RWPE1 (cell line): ENCODE measurements at regions not wholly inside any gene's neighbourhood (a gene's known extent, or its start where the extent isn't known, plus 50 kb on each side); places are given as distances from the start of the nearest gene placed in this dataset.

ENCODE experiments used
- CTCF ChIA-PET: fragments of 350-600 bp; sonication (Branson Sonifier 250); formaldehyde crosslinking; extraction: SDS; loops from one replicate; lab custom pipeline; 2021; lab: Yijun Ruan, JAX
- POLR2A ChIA-PET: fragments of 400-600 bp; formaldehyde crosslinking; extraction: SDS; loops from one replicate; lab custom pipeline; 2020; ENCODE audit warnings: antibody characterized with exemption; ENCODE audit not compliant: low non-redundant PET; lab: Yijun Ruan, JAX
- DNase-seq: peaks from one replicate; pipeline ENCODE4 v3.0.0; 2012; ENCODE audit warnings: low spot score
- H3K27ac ChIP-seq: fragments of 450-650 bp; 2 replicates; pipeline ENCODE4 v1.5.1; 2017
- CTCF ChIP-seq: fragments of 450-650 bp; conservative IDR thresholded peaks from 2 replicates; pipeline ENCODE4 v1.5.1; 2017; ENCODE audit warnings: low read depth, mild to moderate bottlenecking

DNA sequence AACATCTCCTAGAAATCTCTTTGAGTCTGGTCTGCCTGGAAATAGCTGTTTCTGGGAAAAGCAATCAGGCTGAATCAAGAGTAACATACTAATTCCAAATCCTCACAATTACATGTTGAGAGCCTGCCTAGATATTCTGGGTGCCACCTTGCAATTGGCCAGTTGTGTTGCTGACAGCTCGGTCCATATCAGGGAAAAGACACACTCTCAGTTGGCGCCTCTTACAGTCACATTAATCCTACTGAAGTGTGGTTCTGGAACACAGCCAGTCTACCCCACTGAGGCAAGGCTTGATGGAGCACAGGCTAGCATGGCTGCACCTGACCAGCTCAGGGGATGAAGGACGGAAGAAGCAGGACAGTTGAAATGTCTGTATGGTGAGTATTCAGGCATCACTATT, 121.4 kb upstream of the TAB2 start:
- no peak overlapping the region for H3K27ac ChIP-seq
- ChIA-PET POLR2A (no interaction called here), CTCF (no interaction called here)
- no peak for DNase-seq
- no peak for TF ChIP-seq CTCF

GRCh38 chr6:149197482-149197881, 120.0 kb upstream of the TAB2 start:
- POLR2A ChIA-PET = no interaction called here
- CTCF ChIA-PET = interaction anchor here (0.6 to 0.7 kb wide), 2 partner anchors 367 to 535 kb away, joined by 3 read pairs; no protein-coding TSS in a partner anchor
- TF ChIP-seq CTCF = no peak

GRCh38 chr6:149198265-149198664, 119.2 kb upstream of the TAB2 start:
- ChIA-PET POLR2A (no interaction called here), CTCF (no interaction called here)
- H3K27ac ChIP-seq = no peak overlapping the region
- DNase-seq = no peak
- TF ChIP-seq CTCF = no peak

More at GRCh38 chr6:149197482-149197881, 120.0 kb upstream of the TAB2 start:
- no peak overlapping the region for H3K27ac ChIP-seq
- DNase-seq = no peak

- CTCF ChIA-PET = no interaction called here
Measured at GRCh38 chr6:149200282-149200945, 117.1 kb upstream of the TAB2 start.

DNA sequence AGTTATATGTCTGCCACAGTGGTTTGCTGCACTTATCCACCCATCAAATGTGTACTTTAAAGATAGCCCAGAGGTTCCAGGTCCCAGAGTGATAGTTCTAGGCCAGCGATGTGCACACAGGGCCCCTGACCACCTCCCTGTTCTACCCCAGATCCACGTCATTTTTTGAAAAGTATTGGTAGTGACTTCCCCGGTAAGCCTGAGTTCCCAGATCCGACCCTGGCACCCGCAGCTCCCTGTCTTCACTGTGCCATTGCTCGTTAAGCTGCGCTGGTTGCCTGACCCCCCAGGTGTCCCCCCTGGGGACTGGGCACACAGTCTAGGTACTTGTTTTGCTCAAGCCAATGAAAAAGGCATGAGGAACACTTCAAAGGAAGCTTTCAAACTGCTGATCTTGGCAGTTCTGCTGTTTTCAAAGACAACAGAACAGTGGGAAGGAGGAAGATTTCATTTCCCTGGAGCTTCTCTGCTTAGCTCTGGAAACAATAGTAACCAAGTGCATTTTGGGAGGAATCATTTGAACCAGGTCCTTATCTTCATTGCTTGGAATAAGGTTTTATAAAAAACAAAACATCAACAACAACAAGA, 116.3 kb upstream of the TAB2 start:
- TF ChIP-seq CTCF = no peak
- DNase-seq = no peak
- H3K27ac ChIP-seq = no peak overlapping the region
- CTCF ChIA-PET = no interaction called here
- POLR2A ChIA-PET = no interaction called here

More at GRCh38 chr6:149200282-149200945, 117.1 kb upstream of the TAB2 start:
- DNase-seq = no peak
- no peak overlapping the region for H3K27ac ChIP-seq
- TF ChIP-seq CTCF = no peak
- POLR2A ChIA-PET = no interaction called here

- ChIA-PET POLR2A (no interaction called here), CTCF (no interaction called here)
- H3K27ac ChIP-seq = no peak overlapping the region
- no peak for DNase-seq
- no peak for TF ChIP-seq CTCF
Measured at GRCh38 chr6:149202100-149202499, 115.4 kb upstream of the TAB2 start.
